Embryonic facial prominence (tissue), 1 donor: ENCODE measurements at regions not wholly inside any gene's neighbourhood (a gene's known extent, or its start where the extent isn't known, plus 50 kb on each side); places are given as distances from the start of the nearest gene placed in this dataset.

Source experiments
- DNase-seq: peaks from one replicate; pipeline ENCODE4 v3.0.0-alpha.2; 2016; ENCODE audit errors: extremely low spot score

DNA sequence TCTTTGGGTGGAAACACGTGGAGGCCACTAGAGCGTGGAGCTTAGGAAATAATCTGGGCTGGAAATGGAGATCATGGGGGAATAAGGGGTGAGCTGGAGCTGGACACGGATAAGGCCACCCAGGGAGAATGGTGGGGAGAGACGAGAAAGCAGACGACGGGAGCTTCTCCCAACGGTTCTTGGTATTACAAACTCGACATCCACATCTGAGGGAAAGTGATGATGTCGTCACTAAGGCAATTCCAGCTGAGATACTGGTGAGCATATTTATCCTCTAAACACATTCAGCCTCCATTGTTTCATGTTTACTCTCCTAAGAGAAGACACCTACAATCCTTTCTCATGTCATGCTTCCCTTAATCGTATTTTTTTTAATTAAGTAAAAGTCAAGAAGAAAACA is 50.2 kb upstream of the SNX9 start:
- DNase-seq, result no peak
